Panc1 (cell line): ENCODE measurements at regions not wholly inside any gene's neighbourhood (a gene's known extent, or its start where the extent isn't known, plus 50 kb on each side); places are given as distances from the start of the nearest gene placed in this dataset.

Source experiments
- ATAC-seq: fragments of 200-7000 bp; cut with Tn5 transposase; 2 replicates; pipeline ENCODE4 v1.9.1; 2020; ENCODE audit warnings: mild to moderate bottlenecking, moderate library complexity
- BruUV-seq: library from RNA; stranded (reverse); fragments of 400-500 nt; replicated peaks from 2 replicates; lab custom pipeline; 2021; lab: Mats Ljungman, UMichigan
- CTCF ChIA-PET: fragments of 300-600 bp; sonication (Branson Sonifier 250); formaldehyde crosslinking; loops from one replicate; lab custom pipeline; 2022; ENCODE audit warnings: antibody characterized with exemption; lab: Charles Lee
- POLR2A ChIA-PET: fragments of 300-600 bp; sonication (Branson Sonifier 250); formaldehyde crosslinking; loops from one replicate; lab custom pipeline; 2022; ENCODE audit warnings: antibody characterized with exemption; lab: Charles Lee
- DNase-seq: peaks from one replicate; pipeline ENCODE4 v3.0.0-alpha.2; 2010; ENCODE audit warnings: low read depth, low spot score
- H3K27ac ChIP-seq: 2 replicates; pipeline ENCODE4 v1.5.1; 2011; ENCODE audit warnings: mild to moderate bottlenecking, low read length, inconsistent platforms
- H3K27me3 ChIP-seq: fragments of 200-500 bp; sonication (Bioruptor generic); 2 replicates; pipeline ENCODE4 v1.6.0; 2014; ENCODE audit warnings: low read length, inconsistent platforms; ENCODE audit not compliant: control insufficient read depth, insufficient read depth
- H3K36me3 ChIP-seq: fragments of 200-500 bp; sonication (Bioruptor generic); 2 replicates; pipeline ENCODE4 v1.5.1; 2014; ENCODE audit warnings: inconsistent platforms, mild to moderate bottlenecking, low read length, moderate library complexity; ENCODE audit not compliant: control insufficient read depth, insufficient read depth
- H3K4me1 ChIP-seq: 2 replicates; pipeline ENCODE4 v1.5.1; 2011; ENCODE audit warnings: inconsistent platforms, mild to moderate bottlenecking, low read length, moderate library complexity; ENCODE audit not compliant: control insufficient read depth, insufficient read depth
- H3K4me3 ChIP-seq, 2 experiments: 2 replicates each; pipeline ENCODE4 v1.5.1; 2011 to 2012; ENCODE audit warnings: low read depth in 2 of 2, low read length in 2 of 2, mild to moderate bottlenecking in 2 of 2, inconsistent platforms in 1 of 2, moderate library complexity in 1 of 2
- H3K9me3 ChIP-seq: fragments of 200-500 bp; sonication (Bioruptor generic); 2 replicates; pipeline ENCODE4 v1.5.1; 2014; ENCODE audit warnings: low read depth, mild to moderate bottlenecking, inconsistent platforms, low read length, moderate library complexity; ENCODE audit not compliant: control insufficient read depth, insufficient read depth
- CTCF ChIP-seq: fragments of 450-650 bp; IDR thresholded peaks from 2 replicates; pipeline ENCODE4 v1.5.1; 2017; ENCODE audit warnings: mild to moderate bottlenecking
- POLR2AphosphoS5 ChIP-seq: IDR thresholded peaks from 2 replicates; pipeline ENCODE4 v1.6.1; 2012; ENCODE audit warnings: mild to moderate bottlenecking, low read depth, low read length, moderate library complexity
- REST ChIP-seq, 2 experiments: IDR thresholded peaks; 2 replicates each; pipeline ENCODE4 v1.6.1; 2011 to 2012; ENCODE audit warnings: low read depth in 2 of 2, control low read depth in 1 of 2, low read length in 1 of 2, mild to moderate bottlenecking in 1 of 2, moderate library complexity in 1 of 2; ENCODE audit not compliant: insufficient read depth in 1 of 2
- SIN3A ChIP-seq: IDR thresholded peaks from 2 replicates; pipeline ENCODE4 v1.6.1; 2012; ENCODE audit warnings: low read depth, mild to moderate bottlenecking, low read length, moderate library complexity, borderline replicate concordance; ENCODE audit not compliant: insufficient read depth
- TCF7L2 ChIP-seq: IDR thresholded peaks from 2 replicates; pipeline ENCODE4 v1.6.1; 2011; ENCODE audit warnings: mild to moderate bottlenecking, low read depth, low read length, inconsistent platforms
- in situ Hi-C: cut with HindIII; loops from 2 replicates; pipeline ENCODE4 v1.10.0; 2016; ENCODE audit warnings: low sequenced_read_pairs, low pct_unique_long_range_greater_than_20kb
- intact Hi-C: fragments of 100-400 bp; cut with micrococcal nuclease; formaldehyde crosslinking; loops from one replicate; pipeline ENCODE4 v1.10.0; 2022; ENCODE audit not compliant: unreplicated experiment

DNA sequence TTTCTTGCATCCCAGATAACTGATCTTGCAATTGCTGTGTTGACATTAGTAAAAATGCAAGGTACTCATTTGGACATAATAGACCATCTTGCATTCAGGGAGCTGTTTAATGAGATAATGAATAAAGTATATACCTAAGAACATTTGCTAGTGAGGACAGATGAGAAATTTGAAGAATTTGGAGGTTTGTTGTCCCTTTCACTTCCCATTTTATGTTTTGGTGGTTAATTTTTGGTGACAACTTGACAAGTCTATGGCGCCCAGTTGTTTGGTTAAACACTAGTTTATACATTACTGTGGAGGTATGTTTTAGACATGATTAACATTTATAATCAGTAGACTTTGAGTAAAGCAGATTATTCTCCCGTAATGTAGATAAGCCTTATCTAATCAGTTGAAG lies 300.2 kb upstream of the SYNCRIP start:
- Histone ChIP-seq H3K4me1 (no peaks in the 10 kb centered on the region), H3K27me3 (no peaks in the 10 kb centered on the region), H3K27ac (no peak overlapping the region), H3K9me3 (no peaks in the 10 kb centered on the region), H3K36me3 (no peaks in the 10 kb centered on the region), H3K4me3 (no peak overlapping the region)
- CTCF ChIA-PET = no interaction called here
- POLR2A ChIA-PET = no interaction called here
- DNase-seq (no peak), ATAC-seq (no peak)
- TF ChIP-seq SIN3A = no peak
- no peak for TF ChIP-seq TCF7L2
- no peak for TF ChIP-seq REST (IDR thresholded peaks at IDR 0.05; ENCODE audit: insufficient read depth in 1 of 2, low read depth in 2 of 2, low read length in 1 of 2)
- TF ChIP-seq POLR2AphosphoS5 = no peak
- no peak for TF ChIP-seq CTCF
- BruUV-seq = no TSS peak
- in situ Hi-C loops = no loop called here
- intact Hi-C loops = no loop called here

- Histone ChIP-seq H3K27me3 (no peaks in the 10 kb centered on the region), H3K4me1 (no peaks in the 10 kb centered on the region), H3K27ac (no peak overlapping the region), H3K36me3 (no peaks in the 10 kb centered on the region), H3K9me3 (no peaks in the 10 kb centered on the region), H3K4me3 (no peak overlapping the region)
- DNase-seq (no peak), ATAC-seq (no peak)
- no TSS peak for BruUV-seq
- ChIA-PET CTCF (no interaction called here), POLR2A (no interaction called here)
- no peak for TF ChIP-seq SIN3A
- TF ChIP-seq POLR2AphosphoS5 = no peak
- no peak for TF ChIP-seq TCF7L2
- TF ChIP-seq CTCF = no peak
- TF ChIP-seq REST (IDR thresholded peaks at IDR 0.05; ENCODE audit: insufficient read depth in 1 of 2, low read depth in 2 of 2, low read length in 1 of 2) = no peak
- in situ Hi-C loops (no loop called here), intact Hi-C loops (no loop called here)
These were observed 294.2 kb upstream of the SYNCRIP start for GRCh38 chr6:85936916-85937315.
